ENCODE measurements at regions not wholly inside any gene's neighbourhood (a gene's known extent, or its start where the extent isn't known, plus 50 kb on each side); places are given as distances from the start of the nearest gene placed in this dataset.

GRCh38 chr13:107006661-107007060 lies 438.7 kb upstream of the ARGLU1 start:
- 55% methylated on average over 2 of the region's 2 CpGs for WGBS (ENCODE audit: insufficient coverage, low coverage, low lambda C conversion rate, missing lambda C conversion rate)
- no peak overlapping the region for H3K4me3 ChIP-seq
- no peaks in the 10 kb centered on the region for H3K36me3 ChIP-seq
- TF ChIP-seq POLR2A (IDR thresholded peaks at IDR 0.05) = no peak
- no peak for TF ChIP-seq CTCF (IDR thresholded peaks at IDR 0.05)
- no peaks in the 10 kb centered on the region for H3K27me3 ChIP-seq
- H3K27ac ChIP-seq = no peak overlapping the region
- DNase-seq (no peak), ATAC-seq (no peak)
- intact Hi-C loops (cut with DNase I) = no loop called here
- H3K9me3 ChIP-seq = no peaks in the 10 kb centered on the region
- H3K4me1 ChIP-seq = no peaks in the 10 kb centered on the region

- no peak for DNase-seq
These were observed 437.6 kb upstream of the ARGLU1 start for GRCh38 chr13:107005577-107005976.

GRCh38 chr13:107003911-107004310 lies 436.0 kb upstream of the ARGLU1 start:
- Histone ChIP-seq H3K27me3 (no peaks in the 10 kb centered on the region), H3K9me3 (no peaks in the 10 kb centered on the region), H3K36me3 (no peaks in the 10 kb centered on the region), H3K4me1 (no peaks in the 10 kb centered on the region), H3K27ac (no peak overlapping the region), H3K4me3 (no peak overlapping the region)
- intact Hi-C loops (cut with DNase I) = no loop called here
- ATAC-seq = no peak
- WGBS (ENCODE audit: insufficient coverage, low coverage, low lambda C conversion rate, missing lambda C conversion rate) = 50% methylated on average over 3 of the region's 3 CpGs
- DNase-seq = no peak
- TF ChIP-seq POLR2A (IDR thresholded peaks at IDR 0.05) (no peak), CTCF (IDR thresholded peaks at IDR 0.05) (no peak)

More at GRCh38 chr13:107005577-107005976, 437.6 kb upstream of the ARGLU1 start:
- intact Hi-C loops (cut with DNase I) = no loop called here
- ATAC-seq = no peak
- WGBS (ENCODE audit: insufficient coverage, low coverage, low lambda C conversion rate, missing lambda C conversion rate) = 50% methylated on average over 4 of the region's 4 CpGs
- no peaks in the 10 kb centered on the region for H3K27me3 ChIP-seq
- no peaks in the 10 kb centered on the region for H3K4me1 ChIP-seq
- H3K27ac ChIP-seq = no peak overlapping the region
- no peaks in the 10 kb centered on the region for H3K36me3 ChIP-seq
- TF ChIP-seq POLR2A (IDR thresholded peaks at IDR 0.05) = no peak
- TF ChIP-seq CTCF (IDR thresholded peaks at IDR 0.05) = no peak
- H3K4me3 ChIP-seq = no peak overlapping the region
- no peaks in the 10 kb centered on the region for H3K9me3 ChIP-seq

- TF ChIP-seq CTCF (IDR thresholded peaks at IDR 0.05) (no peak), POLR2A (IDR thresholded peaks at IDR 0.05) (no peak)
- Histone ChIP-seq H3K4me3 (no peak overlapping the region), H3K27me3 (no peaks in the 10 kb centered on the region), H3K27ac (no peak overlapping the region), H3K4me1 (peaks cover 0 to 12% (median 0%) of the 10 kb centered on the region in 4 donors), H3K9me3 (no peaks in the 10 kb centered on the region), H3K36me3 (no peaks in the 10 kb centered on the region)
- intact Hi-C loops (cut with DNase I) = no loop called here
- WGBS (ENCODE audit: insufficient coverage, low coverage, low lambda C conversion rate, missing lambda C conversion rate) = 79% methylated on average over 5 of the region's 5 CpGs
- ATAC-seq = no peak
- no peak for DNase-seq
These were observed 430.7 kb upstream of the ARGLU1 start for GRCh38 chr13:106998664-106999063.

- no peak overlapping the region for H3K27ac ChIP-seq
- no peaks in the 10 kb centered on the region for H3K9me3 ChIP-seq
- WGBS (ENCODE audit: insufficient coverage, low coverage, low lambda C conversion rate, missing lambda C conversion rate) = 48% methylated on average over 4 of the region's 4 CpGs
- no peaks in the 10 kb centered on the region for H3K27me3 ChIP-seq
- TF ChIP-seq POLR2A (IDR thresholded peaks at IDR 0.05) (no peak), CTCF (IDR thresholded peaks at IDR 0.05) (no peak)
- intact Hi-C loops (cut with DNase I) = no loop called here
- DNase-seq (no peak), ATAC-seq (peak in 3 of 4 donors; percentile 34 to 67 (median 55))
- H3K4me1 ChIP-seq = peaks cover 0 to 12% (median 0%) of the 10 kb centered on the region in 4 donors
- H3K36me3 ChIP-seq = no peaks in the 10 kb centered on the region
- H3K4me3 ChIP-seq = no peak overlapping the region
These were observed 429.8 kb upstream of the ARGLU1 start for GRCh38 chr13:106997696-106998095.
